ENCODE measurements at regions not wholly inside any gene's neighbourhood (a gene's known extent, or its start where the extent isn't known, plus 50 kb on each side); places are given as distances from the start of the nearest gene placed in this dataset.

- no peak for TF ChIP-seq CTCF (IDR thresholded peaks at IDR 0.05 in 8 of 11, conservative IDR thresholded peaks at IDR 0.05 in 3 of 11)
- no peak for TF ChIP-seq POLR2A (IDR thresholded peaks at IDR 0.05)
- no peak for TF ChIP-seq POLR2AphosphoS5 (IDR thresholded peaks at IDR 0.05)
Measured at GRCh38 chr2:160928854-160929301, 231.3 kb upstream of the TANK start.
